HFFc6 (cell line): ENCODE measurements at regions not wholly inside any gene's neighbourhood (a gene's known extent, or its start where the extent isn't known, plus 50 kb on each side); places are given as distances from the start of the nearest gene placed in this dataset.

Experiments used
- DNase-seq: peaks from one replicate; pipeline ENCODE4 v3.0.0-alpha.2; 2018
- H3K27ac Mint-ChIP-seq: 2 replicates; pipeline ENCODE4 v1.8.0; 2020; ENCODE audit warnings: mild to moderate bottlenecking, mixed read lengths
- H3K27me3 Mint-ChIP-seq: 2 replicates; pipeline ENCODE4 v1.8.0; 2021; ENCODE audit warnings: mild to moderate bottlenecking, moderate library complexity, mixed read lengths; ENCODE audit not compliant: insufficient read depth
- H3K36me3 Mint-ChIP-seq: 2 replicates; pipeline ENCODE4 v1.8.0; 2021; ENCODE audit warnings: low read depth, mixed read lengths
- H3K4me1 Mint-ChIP-seq: 2 replicates; pipeline ENCODE4 v1.8.0; 2020; ENCODE audit warnings: low read depth, mixed read lengths
- H3K4me3 Mint-ChIP-seq: 2 replicates; pipeline ENCODE4 v1.8.0; 2020; ENCODE audit warnings: mild to moderate bottlenecking, moderate library complexity, mixed read lengths
- H3K9me3 Mint-ChIP-seq: 2 replicates; pipeline ENCODE4 v1.8.0; 2020; ENCODE audit warnings: mild to moderate bottlenecking, mixed read lengths
- TF ChIP-seq, protein P1 (sequence below): fragments of 200-600 bp; sonication (generic); IDR thresholded peaks from 2 replicates; pipeline ENCODE4 v1.5.0; 2021; ENCODE audit warnings: antibody characterized with exemption, mild to moderate bottlenecking

DNA sequence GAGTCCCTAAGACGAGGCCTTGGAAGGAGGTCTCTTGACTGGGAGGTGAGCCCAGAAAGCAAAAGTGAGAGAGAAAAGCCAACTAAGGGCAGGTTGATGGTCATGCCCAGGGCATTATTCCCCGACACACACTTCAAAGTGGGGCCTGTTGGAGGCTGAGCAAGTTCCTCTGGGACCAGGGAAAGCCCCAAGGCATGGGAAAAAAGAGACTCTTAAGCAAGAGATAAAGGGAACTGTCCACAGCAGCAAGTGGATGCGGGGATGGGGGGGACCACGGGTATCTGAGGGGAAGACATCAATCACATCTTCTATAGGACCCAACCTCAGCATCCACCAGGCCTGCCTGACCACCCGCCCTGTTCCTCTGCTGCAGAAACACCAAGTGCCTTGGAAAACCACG is 119.9 kb upstream of the MAFB start:
- Mint-ChIP-seq H3K27ac (no peak overlapping the region), H3K27me3 (peaks cover 14% of the 10 kb centered on the region), H3K36me3 (no peaks in the 10 kb centered on the region), H3K4me3 (no peak overlapping the region), H3K4me1 (no peaks in the 10 kb centered on the region), H3K9me3 (no peaks in the 10 kb centered on the region)
- no peak for DNase-seq
- TF ChIP-seq, protein P1, sequence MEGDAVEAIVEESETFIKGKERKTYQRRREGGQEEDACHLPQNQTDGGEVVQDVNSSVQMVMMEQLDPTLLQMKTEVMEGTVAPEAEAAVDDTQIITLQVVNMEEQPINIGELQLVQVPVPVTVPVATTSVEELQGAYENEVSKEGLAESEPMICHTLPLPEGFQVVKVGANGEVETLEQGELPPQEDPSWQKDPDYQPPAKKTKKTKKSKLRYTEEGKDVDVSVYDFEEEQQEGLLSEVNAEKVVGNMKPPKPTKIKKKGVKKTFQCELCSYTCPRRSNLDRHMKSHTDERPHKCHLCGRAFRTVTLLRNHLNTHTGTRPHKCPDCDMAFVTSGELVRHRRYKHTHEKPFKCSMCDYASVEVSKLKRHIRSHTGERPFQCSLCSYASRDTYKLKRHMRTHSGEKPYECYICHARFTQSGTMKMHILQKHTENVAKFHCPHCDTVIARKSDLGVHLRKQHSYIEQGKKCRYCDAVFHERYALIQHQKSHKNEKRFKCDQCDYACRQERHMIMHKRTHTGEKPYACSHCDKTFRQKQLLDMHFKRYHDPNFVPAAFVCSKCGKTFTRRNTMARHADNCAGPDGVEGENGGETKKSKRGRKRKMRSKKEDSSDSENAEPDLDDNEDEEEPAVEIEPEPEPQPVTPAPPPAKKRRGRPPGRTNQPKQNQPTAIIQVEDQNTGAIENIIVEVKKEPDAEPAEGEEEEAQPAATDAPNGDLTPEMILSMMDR = no peak

DNA sequence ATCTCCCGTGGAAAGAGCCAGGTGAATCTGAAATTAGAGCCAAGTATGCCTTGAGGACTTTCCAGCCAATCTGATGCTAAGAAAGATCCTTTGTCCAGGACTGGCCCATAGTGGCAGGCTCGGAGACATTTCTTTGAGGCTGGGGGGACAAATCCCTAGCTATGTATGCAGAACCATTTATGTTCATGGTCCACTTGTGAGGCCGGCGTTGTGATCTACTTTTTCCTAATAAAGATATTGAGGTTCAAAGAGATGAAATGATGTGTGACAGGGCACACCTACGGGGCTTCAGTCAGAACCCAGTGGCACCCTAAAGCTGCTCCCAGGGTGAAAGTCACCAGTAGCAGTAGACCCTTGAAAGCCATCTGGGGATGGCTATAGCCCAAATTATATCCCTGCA is 120.3 kb upstream of the MAFB start:
- H3K27me3 Mint-ChIP-seq = peaks cover 14% of the 10 kb centered on the region
- DNase-seq = no peak
- no peaks in the 10 kb centered on the region for H3K36me3 Mint-ChIP-seq
- H3K4me1 Mint-ChIP-seq = no peaks in the 10 kb centered on the region
- H3K27ac Mint-ChIP-seq = no peak overlapping the region
- H3K4me3 Mint-ChIP-seq = no peak overlapping the region
- H3K9me3 Mint-ChIP-seq = no peaks in the 10 kb centered on the region
- TF ChIP-seq, protein P1 = no peak

DNA sequence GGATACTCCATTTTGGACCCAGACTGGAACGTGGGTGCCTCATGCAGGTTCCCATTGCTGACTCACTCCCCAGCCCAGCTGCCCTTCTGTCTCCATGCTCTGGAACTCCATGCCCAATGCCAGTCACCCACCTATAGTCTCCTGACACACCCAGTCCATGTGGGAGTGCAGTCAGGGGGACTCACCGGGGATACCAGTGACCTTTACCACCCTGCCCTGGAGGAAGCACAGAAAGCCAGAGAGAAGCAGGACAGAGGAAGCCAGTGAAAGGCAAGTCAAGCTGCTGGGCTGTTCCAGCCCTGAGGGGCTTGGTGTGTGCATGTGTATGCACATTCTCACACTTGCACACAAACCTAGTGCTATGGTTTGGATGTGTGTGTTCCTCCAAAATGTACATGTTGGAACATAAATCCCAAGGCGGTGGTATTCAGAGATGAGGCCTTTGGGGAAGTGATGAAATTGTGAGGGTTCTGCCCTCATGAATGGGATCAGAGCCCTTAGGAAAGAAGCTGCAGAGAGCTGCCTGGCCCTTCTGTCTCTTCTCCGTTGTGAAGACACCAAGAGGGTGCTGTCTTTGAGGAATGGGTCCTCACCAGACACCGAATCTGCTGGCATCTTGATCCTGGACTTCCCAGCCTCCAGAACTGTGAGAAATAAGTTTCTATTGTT is 121.4 kb upstream of the MAFB start:
- Mint-ChIP-seq H3K27me3 (peaks cover 12% of the 10 kb centered on the region), H3K4me3 (no peak overlapping the region)
- TF ChIP-seq, protein P1 = no peak

DNA sequence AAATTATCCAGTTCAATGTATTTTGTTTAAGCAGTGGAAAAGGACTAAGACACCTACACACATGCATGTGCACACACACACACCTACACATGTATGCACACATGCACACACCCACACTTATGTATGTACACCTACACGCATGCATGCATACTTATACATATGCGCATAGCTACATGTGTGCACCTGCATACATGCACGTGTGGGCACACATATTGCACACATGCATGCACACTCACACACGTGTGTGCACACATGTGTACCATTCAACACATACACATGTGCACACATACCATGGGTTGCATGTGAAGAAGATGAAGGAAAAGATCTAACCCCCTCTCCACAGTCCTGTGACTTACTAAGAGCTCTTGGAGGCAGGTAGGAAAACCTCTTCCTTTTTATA is 122.0 kb upstream of the MAFB start:
- no peak overlapping the region for H3K4me3 Mint-ChIP-seq
- no peaks in the 10 kb centered on the region for H3K9me3 Mint-ChIP-seq
- DNase-seq = no peak
- H3K27ac Mint-ChIP-seq = no peak overlapping the region
- H3K27me3 Mint-ChIP-seq = peaks cover 11% of the 10 kb centered on the region
- no peaks in the 10 kb centered on the region for H3K36me3 Mint-ChIP-seq
- no peaks in the 10 kb centered on the region for H3K4me1 Mint-ChIP-seq
- TF ChIP-seq, protein P1 = no peak

More for the DNA sequence above, 121.4 kb upstream of the MAFB start:
- Mint-ChIP-seq H3K36me3 (no peaks in the 10 kb centered on the region), H3K27ac (no peak overlapping the region), H3K9me3 (no peaks in the 10 kb centered on the region), H3K4me1 (no peaks in the 10 kb centered on the region)
- DNase-seq = no peak

DNA sequence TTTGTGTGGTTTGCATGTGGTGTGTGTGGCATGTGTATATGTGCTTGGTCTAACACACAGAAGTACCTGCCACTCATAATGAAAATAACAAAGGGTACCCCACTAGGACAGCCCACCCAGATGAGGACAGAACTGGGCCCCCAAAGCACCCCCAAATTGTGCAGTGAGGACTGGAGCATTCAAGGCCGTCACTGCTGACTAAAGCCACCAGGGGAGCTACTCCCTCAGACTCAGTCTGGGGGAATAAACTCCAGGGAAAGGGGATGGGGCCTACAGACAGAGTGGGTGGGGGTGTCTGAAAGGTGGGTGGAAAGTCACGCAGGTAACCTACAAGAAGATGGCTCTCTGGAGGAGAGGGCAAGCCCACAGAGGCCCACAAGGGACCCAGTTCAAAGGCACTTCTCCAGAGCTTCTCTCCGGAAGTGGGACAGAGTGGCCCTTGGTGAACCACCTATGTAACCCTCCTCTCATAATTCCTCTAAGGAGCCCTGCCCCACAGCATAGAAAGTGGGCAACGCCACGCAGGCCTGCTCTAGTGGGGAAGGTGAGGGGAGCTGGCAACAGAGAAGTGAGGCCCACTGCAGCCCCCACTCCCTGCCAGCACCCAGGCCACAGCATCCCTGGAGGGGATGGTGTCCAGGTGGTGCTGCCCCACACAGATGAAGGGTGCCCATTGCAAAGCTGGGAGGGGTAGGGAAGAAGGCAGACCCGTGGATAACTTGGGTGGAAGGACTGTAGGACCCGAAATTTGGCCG is 122.8 kb upstream of the MAFB start:
- no peak for DNase-seq
- no peaks in the 10 kb centered on the region for H3K9me3 Mint-ChIP-seq
- TF ChIP-seq, protein P1 = peak; percentile 19; the same call in 1 of the 2 replicates
- H3K4me3 Mint-ChIP-seq = no peak overlapping the region
- H3K36me3 Mint-ChIP-seq = no peaks in the 10 kb centered on the region
- H3K27me3 Mint-ChIP-seq = peaks cover 11% of the 10 kb centered on the region
- no peak overlapping the region for H3K27ac Mint-ChIP-seq
- no peaks in the 10 kb centered on the region for H3K4me1 Mint-ChIP-seq
